GM10266 (cell line): ENCODE measurements at regions not wholly inside any gene's neighbourhood (a gene's known extent, or its start where the extent isn't known, plus 50 kb on each side); places are given as distances from the start of the nearest gene placed in this dataset.
"Not testable (repeated sequence)": the region's sequence is repeated elsewhere in the genome, so short reads cannot be mapped to it uniquely, and the experiment has no call there.

Experiments
- DNase-seq: peaks from one replicate; pipeline ENCODE4 v3.0.0; 2012; ENCODE audit errors: extremely low spot score
- TF ChIP-seq, protein P1 (sequence below): IDR thresholded peaks from 2 replicates; pipeline ENCODE4 v1.5.1; 2012; ENCODE audit warnings: mild to moderate bottlenecking, low read depth; ENCODE audit not compliant: control insufficient read depth, insufficient read depth; ENCODE audit errors: missing control alignments

DNA sequence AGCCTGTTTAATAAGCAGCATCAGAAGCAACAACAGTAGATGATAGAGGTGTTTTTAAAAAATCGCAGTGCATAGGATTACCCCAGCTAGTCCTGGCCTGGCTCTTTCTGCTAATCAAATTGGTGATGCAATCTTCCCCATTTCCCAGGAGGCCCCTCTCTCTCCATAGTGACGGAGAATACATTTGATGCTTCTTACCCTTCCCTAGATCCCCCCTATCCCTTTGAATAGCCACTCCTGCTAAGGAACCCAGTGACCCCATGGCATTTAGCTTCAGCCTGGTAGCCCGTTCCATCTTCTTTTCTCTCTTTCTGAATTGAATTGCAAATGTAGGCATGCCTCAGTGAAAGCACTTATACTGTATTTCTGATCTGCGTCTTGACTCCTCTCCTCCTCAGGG is 223.6 kb upstream of the GAP43 start:
- DNase-seq = no peak
- TF ChIP-seq, protein P1, sequence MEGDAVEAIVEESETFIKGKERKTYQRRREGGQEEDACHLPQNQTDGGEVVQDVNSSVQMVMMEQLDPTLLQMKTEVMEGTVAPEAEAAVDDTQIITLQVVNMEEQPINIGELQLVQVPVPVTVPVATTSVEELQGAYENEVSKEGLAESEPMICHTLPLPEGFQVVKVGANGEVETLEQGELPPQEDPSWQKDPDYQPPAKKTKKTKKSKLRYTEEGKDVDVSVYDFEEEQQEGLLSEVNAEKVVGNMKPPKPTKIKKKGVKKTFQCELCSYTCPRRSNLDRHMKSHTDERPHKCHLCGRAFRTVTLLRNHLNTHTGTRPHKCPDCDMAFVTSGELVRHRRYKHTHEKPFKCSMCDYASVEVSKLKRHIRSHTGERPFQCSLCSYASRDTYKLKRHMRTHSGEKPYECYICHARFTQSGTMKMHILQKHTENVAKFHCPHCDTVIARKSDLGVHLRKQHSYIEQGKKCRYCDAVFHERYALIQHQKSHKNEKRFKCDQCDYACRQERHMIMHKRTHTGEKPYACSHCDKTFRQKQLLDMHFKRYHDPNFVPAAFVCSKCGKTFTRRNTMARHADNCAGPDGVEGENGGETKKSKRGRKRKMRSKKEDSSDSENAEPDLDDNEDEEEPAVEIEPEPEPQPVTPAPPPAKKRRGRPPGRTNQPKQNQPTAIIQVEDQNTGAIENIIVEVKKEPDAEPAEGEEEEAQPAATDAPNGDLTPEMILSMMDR = no peak

DNA sequence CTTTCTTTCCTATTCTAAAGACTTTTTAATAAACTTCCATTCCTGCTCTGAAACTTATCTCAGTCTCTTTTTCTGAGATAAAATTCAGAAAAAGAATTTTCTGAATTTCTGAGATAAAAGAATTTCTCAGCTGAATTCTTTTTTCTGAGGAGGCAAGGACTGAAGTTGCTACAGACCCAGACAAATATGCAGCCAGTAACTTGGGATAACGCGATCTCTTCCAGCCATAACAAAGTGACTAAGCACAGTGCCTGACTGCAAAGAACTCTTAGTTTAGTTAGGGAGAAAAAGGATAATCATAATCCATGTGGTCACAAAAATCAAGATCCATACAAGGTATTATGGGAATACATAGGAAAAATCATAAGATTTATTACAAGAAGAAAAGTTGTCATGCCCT is 222.0 kb upstream of the GAP43 start:
- DNase-seq = no peak

DNA sequence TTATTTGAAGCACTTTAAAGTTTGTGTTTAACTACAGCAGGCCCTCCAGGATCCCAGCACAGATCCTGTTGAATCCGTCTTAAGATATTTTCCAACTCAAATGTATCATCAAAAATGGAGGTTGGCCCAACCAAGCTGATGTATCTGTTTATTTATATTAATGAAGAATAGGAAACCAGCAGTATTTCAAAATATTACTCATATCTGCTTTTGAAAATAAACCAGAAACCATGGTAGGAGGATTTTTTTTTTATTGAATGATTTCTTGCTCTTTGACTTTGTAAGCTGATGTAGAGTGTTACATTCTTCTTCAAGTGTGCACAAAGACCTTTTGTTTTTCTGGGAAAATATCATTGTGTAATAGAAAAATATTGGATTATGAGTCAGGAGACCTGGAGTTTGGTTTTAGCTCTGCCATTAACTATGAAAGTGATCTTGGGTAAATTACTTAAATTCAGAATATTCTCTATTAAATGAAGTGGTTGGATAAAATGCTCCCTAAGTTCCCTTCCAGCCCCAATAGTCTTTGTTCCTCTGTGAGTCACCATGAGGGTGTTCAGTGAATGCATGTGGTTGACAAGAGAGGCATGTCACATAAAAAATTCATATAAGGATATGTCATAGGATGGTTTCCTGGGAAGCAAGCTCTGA is 221.3 kb upstream of the GAP43 start:
- TF ChIP-seq, protein P1 = no peak
- DNase-seq = no peak

More for the DNA sequence above, 222.0 kb upstream of the GAP43 start:
- TF ChIP-seq, protein P1 = no peak

DNA sequence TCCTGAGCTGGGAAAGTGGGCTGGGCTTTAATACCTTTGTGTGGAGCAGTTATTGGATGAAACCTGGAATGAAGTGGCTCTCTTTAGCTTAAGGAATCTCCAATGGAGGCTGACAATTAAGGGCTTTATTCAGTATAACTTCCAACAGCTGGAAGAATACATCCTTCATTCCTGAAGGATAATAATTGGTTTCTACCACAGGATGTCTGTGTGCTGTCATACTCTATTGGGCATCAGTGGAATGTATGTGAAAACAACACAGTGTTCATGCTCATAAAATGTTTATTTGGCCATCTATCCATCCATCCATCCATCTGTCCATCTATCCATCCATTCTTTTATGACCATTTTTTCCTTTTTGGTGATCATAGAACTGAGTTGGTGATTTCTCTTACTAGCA is 220.7 kb upstream of the GAP43 start:
- no peak for DNase-seq
- TF ChIP-seq, protein P1 = no peak

DNA sequence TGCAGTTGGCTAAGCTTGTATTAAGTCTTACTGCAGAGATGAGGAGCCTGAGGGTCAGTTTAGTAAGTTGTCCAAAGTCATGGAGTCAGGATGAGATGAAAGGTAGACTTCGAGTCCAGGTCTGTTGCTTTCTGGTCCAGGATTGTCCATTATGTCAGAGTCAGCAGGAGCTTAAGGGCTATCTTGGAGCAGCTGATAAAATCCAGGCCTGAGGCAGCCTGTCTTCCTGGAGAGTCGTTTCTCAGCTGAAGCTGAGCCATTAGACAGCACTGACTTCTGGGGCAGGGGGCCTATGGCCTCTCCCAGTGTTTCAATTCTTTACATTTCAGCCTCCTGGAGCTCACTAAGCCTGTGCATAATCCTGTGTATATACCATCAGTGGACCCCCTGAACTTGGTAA is 219.5 kb upstream of the GAP43 start:
- TF ChIP-seq, protein P1 = no peak

DNA sequence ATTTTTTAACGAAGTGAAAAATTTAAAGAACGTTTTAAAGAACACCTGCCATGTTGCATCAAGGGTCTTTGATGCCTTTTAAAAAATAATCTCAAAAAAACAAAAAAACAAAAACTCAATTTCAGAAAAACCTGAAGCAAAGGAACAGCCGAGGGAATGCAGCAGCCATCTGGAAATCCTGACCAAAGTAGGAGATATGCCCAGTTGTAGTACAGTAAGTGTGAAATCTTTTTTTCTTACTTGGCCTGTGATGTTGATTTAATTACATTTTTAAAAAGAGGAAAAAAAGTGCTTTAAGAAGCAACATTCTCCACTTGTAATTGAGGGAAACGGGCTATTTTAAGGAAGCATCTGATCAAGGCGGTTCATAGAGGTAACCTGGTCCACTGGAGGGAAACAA is 213.7 kb upstream of the GAP43 start:
- no peak for DNase-seq
- TF ChIP-seq, protein P1 = no peak

More for the DNA sequence above, 219.5 kb upstream of the GAP43 start:
- no peak for DNase-seq

DNA sequence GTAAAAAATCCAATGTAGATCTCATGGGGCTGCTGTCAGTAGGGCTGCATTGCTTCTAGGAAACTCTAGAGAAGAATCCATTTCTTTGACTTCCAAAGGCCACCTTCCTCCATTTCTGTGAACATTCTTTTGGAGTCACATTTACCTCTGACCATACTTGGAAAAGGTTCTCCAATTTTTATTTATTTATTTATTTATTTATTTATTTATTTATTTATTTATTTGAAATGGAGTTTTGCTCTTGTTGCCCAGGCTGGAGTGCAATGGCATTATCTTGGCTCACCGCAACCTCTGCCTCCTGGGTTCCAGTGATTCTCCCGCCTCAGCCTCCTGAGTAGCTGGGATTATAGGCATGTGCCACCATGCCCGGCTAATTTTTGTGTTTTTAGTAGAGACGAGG is 208.7 kb upstream of the GAP43 start:
- DNase-seq = not testable (repeated sequence)

DNA sequence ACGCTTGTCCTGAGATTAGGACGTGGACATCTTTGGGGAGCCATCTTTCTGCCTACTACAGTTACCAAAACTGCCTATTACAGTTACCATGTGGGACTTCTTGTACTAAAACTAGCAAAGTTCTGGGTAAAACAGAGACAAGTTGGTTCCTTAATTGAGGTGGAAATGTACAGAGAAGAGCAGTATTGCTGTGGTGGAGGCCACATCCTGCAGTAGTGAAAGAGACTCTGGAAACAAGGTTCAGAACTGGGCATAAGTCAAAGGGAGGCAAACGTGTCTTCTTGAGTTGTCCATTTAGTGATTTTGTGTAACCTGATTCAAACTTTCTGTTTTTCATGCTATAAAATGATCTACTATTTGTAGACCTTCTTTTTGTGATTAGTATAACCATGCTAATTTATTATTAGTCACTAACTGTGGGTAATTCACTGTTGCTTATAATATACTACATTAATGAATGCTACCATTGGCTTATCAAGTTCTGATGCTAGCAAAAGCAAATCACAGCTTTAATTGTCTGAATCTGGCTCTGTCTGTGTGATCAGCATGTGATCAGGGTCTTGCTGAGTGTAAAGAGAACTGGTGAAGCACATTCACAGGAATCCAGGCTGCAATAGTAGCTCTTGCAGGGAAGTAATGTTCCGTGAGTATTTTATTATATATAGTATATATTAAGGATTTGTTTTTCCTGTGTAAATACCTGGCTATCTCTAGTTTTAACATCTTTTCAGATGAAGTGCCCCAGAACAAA is 207.9 kb upstream of the GAP43 start:
- TF ChIP-seq, protein P1 = no peak
- DNase-seq = no peak
